Jurkat, Clone E6-1 (cell line): ENCODE measurements at regions not wholly inside any gene's neighbourhood (a gene's known extent, or its start where the extent isn't known, plus 50 kb on each side); places are given as distances from the start of the nearest gene placed in this dataset.
A peak's percentile ranks its signal among the peaks of the same experiment; 100 is the strongest.
"Not testable (repeated sequence)": the region's sequence is repeated elsewhere in the genome, so short reads cannot be mapped to it uniquely, and the experiment has no call there.

Source experiments
- DNase-seq: peaks from one replicate; pipeline ENCODE4 v3.0.0-alpha.2; 2011; ENCODE audit warnings: low read depth, low spot score
- H3K4me3 ChIP-seq: 2 replicates; pipeline ENCODE4 v1.5.1; 2011; ENCODE audit warnings: mild to moderate bottlenecking, low read length, control low read depth, moderate library complexity

- H3K4me3 ChIP-seq, result no peak overlapping the region
- peak; percentile 62 for DNase-seq
Observed at GRCh38 chr16:72658888-72659717, 388.8 kb downstream of the ZFHX3 start.

- no peak overlapping the region for H3K4me3 ChIP-seq
- peak; percentile 78 for DNase-seq
Observed at GRCh38 chr16:72657791-72658190, 390.1 kb downstream of the ZFHX3 start.

GRCh38 chr16:72657164-72657563 is 390.8 kb downstream of the ZFHX3 start:
- DNase-seq, result no peak
- no peak overlapping the region for H3K4me3 ChIP-seq

GRCh38 chr16:72654535-72654934 is 393.4 kb downstream of the ZFHX3 start:
- DNase-seq, result no peak
- H3K4me3 ChIP-seq, result no peak overlapping the region

GRCh38 chr16:72649254-72649944 is 398.5 kb downstream of the ZFHX3 start:
- no peak for DNase-seq
- H3K4me3 ChIP-seq, result no peak overlapping the region

GRCh38 chr16:72646615-72647014 is 401.3 kb downstream of the ZFHX3 start:
- DNase-seq, result no peak
- H3K4me3 ChIP-seq, result no peak overlapping the region

GRCh38 chr16:72645538-72645937 is 402.4 kb downstream of the ZFHX3 start:
- no peak for DNase-seq
- no peak overlapping the region for H3K4me3 ChIP-seq

- no peak overlapping the region for H3K4me3 ChIP-seq
- no peak for DNase-seq
Observed at GRCh38 chr16:72644911-72645310, 403.0 kb downstream of the ZFHX3 start.

- DNase-seq, result no peak
- H3K4me3 ChIP-seq, result no peak overlapping the region
Observed at GRCh38 chr16:72639494-72639893, 408.4 kb downstream of the ZFHX3 start.

- no peak for DNase-seq
- H3K4me3 ChIP-seq, result no peak overlapping the region
Observed at GRCh38 chr16:72637306-72637705, 410.6 kb downstream of the ZFHX3 start.

GRCh38 chr16:72635694-72636093 is 412.2 kb downstream of the ZFHX3 start:
- H3K4me3 ChIP-seq, result no peak overlapping the region
- DNase-seq, result peak; percentile 37

- DNase-seq, result no peak
- H3K4me3 ChIP-seq, result no peak overlapping the region
Observed at GRCh38 chr16:72635104-72635503, 412.8 kb downstream of the ZFHX3 start.

- not testable (repeated sequence) for DNase-seq, H3K4me3 ChIP-seq
Observed at GRCh38 chr16:72627182-72627896, 420.6 kb downstream of the ZFHX3 start.

- no peak for DNase-seq
- no peak overlapping the region for H3K4me3 ChIP-seq
Observed at GRCh38 chr16:72626623-72627022, 421.3 kb downstream of the ZFHX3 start.

- DNase-seq, result no peak
- H3K4me3 ChIP-seq, result no peak overlapping the region
Observed at GRCh38 chr16:72621651-72622050, 426.3 kb downstream of the ZFHX3 start.

GRCh38 chr16:72620853-72621252 is 427.1 kb downstream of the ZFHX3 start:
- no peak for DNase-seq
- no peak overlapping the region for H3K4me3 ChIP-seq

GRCh38 chr16:72620348-72620747 is 427.6 kb downstream of the ZFHX3 start:
- H3K4me3 ChIP-seq, result no peak overlapping the region
- no peak for DNase-seq

GRCh38 chr16:72615856-72616255 is 432.1 kb downstream of the ZFHX3 start:
- DNase-seq, result no peak
- no peak overlapping the region for H3K4me3 ChIP-seq

GRCh38 chr16:72612718-72613117 is 435.2 kb downstream of the ZFHX3 start:
- DNase-seq, result no peak
- no peak overlapping the region for H3K4me3 ChIP-seq

GRCh38 chr16:72612256-72612655 is 435.7 kb downstream of the ZFHX3 start:
- DNase-seq, result no peak
- H3K4me3 ChIP-seq, result no peak overlapping the region
